Sigmoid colon (tissue), 4 donors: ENCODE measurements at regions not wholly inside any gene's neighbourhood (a gene's known extent, or its start where the extent isn't known, plus 50 kb on each side); places are given as distances from the start of the nearest gene placed in this dataset.

Source experiments
- EP300 ChIP-seq, 4 donors: sonication (generic); formaldehyde crosslinking; IDR thresholded peaks; one replicate each; pipeline ENCODE4 v1.6.1; 2017; ENCODE audit warnings: antibody characterized with exemption in 4 of 4
- POLR2A ChIP-seq, 2 donors: fragments of 450-650 bp; IDR thresholded peaks; one replicate each; pipeline ENCODE4 v1.6.1; 2016; ENCODE audit warnings: antibody characterized with exemption in 2 of 2, mild to moderate bottlenecking in 2 of 2, moderate library complexity in 2 of 2
- TF ChIP-seq, protein P1 (sequence below), 4 experiments: fragments of 450-650 bp in 3 of 4; fragments of 200-600 bp in 1 of 4; IDR thresholded peaks; one replicate each; pipeline ENCODE4 v1.5.1; 2016 to 2019; ENCODE audit warnings: antibody characterized with exemption in 4 of 4, mild to moderate bottlenecking in 3 of 4, moderate library complexity in 2 of 4

DNA sequence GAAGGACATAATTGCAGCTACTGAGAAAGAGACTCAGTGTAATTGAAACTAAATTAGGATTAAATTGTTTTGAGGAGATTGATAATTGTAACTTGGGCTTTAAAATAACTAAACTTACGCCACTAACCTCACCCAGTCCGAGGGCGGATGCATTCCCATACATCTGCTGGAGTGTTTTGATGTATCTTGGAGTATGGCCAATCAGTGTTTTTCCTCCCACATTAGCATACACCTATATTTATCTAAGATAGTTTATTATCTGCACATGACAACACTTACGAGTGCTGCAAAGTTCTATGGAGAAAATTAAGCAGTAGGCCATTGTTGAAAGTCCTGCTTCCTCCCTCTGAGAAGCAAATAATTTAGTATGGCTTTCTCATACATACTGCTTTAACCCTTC is 184.7 kb upstream of the PLEKHG7 start:
- TF ChIP-seq, protein P1, sequence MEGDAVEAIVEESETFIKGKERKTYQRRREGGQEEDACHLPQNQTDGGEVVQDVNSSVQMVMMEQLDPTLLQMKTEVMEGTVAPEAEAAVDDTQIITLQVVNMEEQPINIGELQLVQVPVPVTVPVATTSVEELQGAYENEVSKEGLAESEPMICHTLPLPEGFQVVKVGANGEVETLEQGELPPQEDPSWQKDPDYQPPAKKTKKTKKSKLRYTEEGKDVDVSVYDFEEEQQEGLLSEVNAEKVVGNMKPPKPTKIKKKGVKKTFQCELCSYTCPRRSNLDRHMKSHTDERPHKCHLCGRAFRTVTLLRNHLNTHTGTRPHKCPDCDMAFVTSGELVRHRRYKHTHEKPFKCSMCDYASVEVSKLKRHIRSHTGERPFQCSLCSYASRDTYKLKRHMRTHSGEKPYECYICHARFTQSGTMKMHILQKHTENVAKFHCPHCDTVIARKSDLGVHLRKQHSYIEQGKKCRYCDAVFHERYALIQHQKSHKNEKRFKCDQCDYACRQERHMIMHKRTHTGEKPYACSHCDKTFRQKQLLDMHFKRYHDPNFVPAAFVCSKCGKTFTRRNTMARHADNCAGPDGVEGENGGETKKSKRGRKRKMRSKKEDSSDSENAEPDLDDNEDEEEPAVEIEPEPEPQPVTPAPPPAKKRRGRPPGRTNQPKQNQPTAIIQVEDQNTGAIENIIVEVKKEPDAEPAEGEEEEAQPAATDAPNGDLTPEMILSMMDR (IDR thresholded peaks at IDR 0.05) = no peak
- no peak for TF ChIP-seq EP300 (IDR thresholded peaks at IDR 0.05)
- TF ChIP-seq POLR2A (IDR thresholded peaks at IDR 0.05) = no peak
